AG10803 (cell line): ENCODE measurements at regions not wholly inside any gene's neighbourhood (a gene's known extent, or its start where the extent isn't known, plus 50 kb on each side); places are given as distances from the start of the nearest gene placed in this dataset.
"Not testable (repeated sequence)": the region's sequence is repeated elsewhere in the genome, so short reads cannot be mapped to it uniquely, and the experiment has no call there.

Experiments
- DNase-seq: peaks from one replicate; pipeline ENCODE4 v3.0.0; 2010; ENCODE audit warnings: low read depth
- H3K4me3 ChIP-seq: 2 replicates; pipeline ENCODE4 v1.5.1; 2011; ENCODE audit warnings: mild to moderate bottlenecking, low read length, control low read depth
- TF ChIP-seq, protein P1 (sequence below): conservative IDR thresholded peaks from 2 replicates; pipeline ENCODE4 v1.5.1; 2011; ENCODE audit warnings: mild to moderate bottlenecking, low read length, control low read depth, inconsistent platforms

DNA sequence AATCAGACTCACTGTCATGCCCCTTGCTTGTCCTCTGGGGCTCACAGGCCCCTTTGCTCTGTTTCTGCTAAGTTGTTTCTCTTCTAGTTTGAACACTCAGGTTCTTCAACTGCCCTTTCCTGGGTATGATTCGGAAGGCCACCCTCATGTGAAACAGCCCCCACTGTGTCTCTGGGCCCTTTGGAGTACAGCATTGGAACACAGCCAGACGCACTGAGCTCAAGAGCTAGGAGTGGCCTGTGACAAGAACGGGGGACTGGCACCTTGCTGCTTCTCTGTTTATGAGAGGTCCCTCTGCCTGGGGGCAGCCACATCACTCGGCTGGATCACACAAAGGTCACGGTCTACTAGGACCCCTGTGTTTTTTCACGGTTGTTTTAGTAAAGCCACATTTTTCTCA is 114.4 kb upstream of the ZC3H12A start:
- no peak overlapping the region for H3K4me3 ChIP-seq
- TF ChIP-seq, protein P1, sequence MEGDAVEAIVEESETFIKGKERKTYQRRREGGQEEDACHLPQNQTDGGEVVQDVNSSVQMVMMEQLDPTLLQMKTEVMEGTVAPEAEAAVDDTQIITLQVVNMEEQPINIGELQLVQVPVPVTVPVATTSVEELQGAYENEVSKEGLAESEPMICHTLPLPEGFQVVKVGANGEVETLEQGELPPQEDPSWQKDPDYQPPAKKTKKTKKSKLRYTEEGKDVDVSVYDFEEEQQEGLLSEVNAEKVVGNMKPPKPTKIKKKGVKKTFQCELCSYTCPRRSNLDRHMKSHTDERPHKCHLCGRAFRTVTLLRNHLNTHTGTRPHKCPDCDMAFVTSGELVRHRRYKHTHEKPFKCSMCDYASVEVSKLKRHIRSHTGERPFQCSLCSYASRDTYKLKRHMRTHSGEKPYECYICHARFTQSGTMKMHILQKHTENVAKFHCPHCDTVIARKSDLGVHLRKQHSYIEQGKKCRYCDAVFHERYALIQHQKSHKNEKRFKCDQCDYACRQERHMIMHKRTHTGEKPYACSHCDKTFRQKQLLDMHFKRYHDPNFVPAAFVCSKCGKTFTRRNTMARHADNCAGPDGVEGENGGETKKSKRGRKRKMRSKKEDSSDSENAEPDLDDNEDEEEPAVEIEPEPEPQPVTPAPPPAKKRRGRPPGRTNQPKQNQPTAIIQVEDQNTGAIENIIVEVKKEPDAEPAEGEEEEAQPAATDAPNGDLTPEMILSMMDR = no peak
- no peak for DNase-seq

GRCh38 chr1:37362594-37363385 is 111.6 kb upstream of the ZC3H12A start:
- TF ChIP-seq, protein P1 = no peak
- DNase-seq = no peak
- no peak overlapping the region for H3K4me3 ChIP-seq

DNA sequence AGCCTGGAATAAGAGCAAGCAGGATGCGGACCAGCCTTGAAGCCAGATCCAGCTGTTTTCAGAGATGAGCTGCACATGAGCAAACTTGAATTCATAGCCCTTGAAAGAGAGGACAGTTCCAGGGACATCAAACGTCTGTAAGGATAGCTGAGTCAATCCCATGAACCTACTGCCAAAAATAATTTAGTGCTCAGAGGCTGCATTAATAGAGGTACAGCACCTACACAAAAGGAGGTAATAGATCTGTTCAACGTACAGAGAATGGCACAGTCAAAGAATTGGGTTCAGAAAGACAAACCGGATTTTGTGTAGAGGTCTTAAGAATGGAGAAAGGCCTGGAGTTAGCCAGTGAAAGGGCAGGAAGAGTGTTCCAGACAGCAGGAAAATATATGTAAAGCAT is 110.8 kb upstream of the ZC3H12A start:
- DNase-seq = no peak
- TF ChIP-seq, protein P1 = no peak
- H3K4me3 ChIP-seq = no peak overlapping the region

- not testable (repeated sequence) for DNase-seq, H3K4me3 ChIP-seq
Observed at GRCh38 chr1:37368665-37369315, 105.6 kb upstream of the ZC3H12A start.

DNA sequence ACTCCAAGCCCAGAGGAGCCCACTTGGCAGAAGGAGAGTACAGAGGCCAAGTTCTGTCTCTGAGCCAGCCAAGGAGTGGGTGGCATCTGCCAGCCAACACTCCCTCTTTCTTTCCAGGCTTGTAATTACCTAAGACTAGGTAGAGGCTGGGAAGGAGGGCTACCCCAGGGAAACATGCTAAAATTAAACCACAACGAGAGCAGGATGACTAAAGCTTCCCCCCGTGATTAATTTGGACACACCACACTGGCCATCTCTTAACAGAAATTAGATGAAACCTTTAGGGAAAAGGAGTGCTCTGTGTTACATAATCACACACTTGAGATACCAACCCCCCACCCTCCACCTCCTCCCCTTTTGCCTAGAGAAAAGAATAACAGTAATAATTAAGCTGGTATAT is 102.1 kb upstream of the ZC3H12A start:
- TF ChIP-seq, protein P1 = no peak
- no peak overlapping the region for H3K4me3 ChIP-seq
- DNase-seq = no peak

GRCh38 chr1:37372711-37373110 is 101.7 kb upstream of the ZC3H12A start:
- no peak overlapping the region for H3K4me3 ChIP-seq
- DNase-seq = no peak
- TF ChIP-seq, protein P1 = no peak

DNA sequence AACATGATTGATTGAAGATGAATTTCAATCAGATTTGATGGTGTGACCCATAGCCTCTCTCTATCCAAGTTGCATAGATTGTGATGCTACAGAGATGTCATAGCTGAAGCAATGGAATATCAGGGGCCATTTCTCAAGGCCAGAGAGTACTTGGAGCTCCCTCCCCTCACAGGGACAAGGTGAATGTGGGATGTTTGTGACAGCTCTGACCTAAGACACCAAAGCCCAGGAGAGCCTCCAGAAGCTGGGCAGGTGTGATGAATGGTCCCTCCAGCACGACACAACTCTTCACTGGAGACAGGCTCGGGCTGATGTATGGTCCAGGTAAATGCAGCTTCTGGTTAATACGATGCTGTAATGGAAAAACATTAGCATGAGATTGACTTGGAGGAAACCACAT is 101.0 kb upstream of the ZC3H12A start:
- TF ChIP-seq, protein P1 = no peak
- no peak overlapping the region for H3K4me3 ChIP-seq
- DNase-seq = no peak

- not testable (repeated sequence) for H3K4me3 ChIP-seq, DNase-seq
Observed at GRCh38 chr1:37380546-37380945, 93.8 kb upstream of the ZC3H12A start.
